ENCODE measurements at regions not wholly inside any gene's neighbourhood (a gene's known extent, or its start where the extent isn't known, plus 50 kb on each side); places are given as distances from the start of the nearest gene placed in this dataset.
"Not testable (repeated sequence)": the region's sequence is repeated elsewhere in the genome, so short reads cannot be mapped to it uniquely, and the experiment has no call there.

DNA sequence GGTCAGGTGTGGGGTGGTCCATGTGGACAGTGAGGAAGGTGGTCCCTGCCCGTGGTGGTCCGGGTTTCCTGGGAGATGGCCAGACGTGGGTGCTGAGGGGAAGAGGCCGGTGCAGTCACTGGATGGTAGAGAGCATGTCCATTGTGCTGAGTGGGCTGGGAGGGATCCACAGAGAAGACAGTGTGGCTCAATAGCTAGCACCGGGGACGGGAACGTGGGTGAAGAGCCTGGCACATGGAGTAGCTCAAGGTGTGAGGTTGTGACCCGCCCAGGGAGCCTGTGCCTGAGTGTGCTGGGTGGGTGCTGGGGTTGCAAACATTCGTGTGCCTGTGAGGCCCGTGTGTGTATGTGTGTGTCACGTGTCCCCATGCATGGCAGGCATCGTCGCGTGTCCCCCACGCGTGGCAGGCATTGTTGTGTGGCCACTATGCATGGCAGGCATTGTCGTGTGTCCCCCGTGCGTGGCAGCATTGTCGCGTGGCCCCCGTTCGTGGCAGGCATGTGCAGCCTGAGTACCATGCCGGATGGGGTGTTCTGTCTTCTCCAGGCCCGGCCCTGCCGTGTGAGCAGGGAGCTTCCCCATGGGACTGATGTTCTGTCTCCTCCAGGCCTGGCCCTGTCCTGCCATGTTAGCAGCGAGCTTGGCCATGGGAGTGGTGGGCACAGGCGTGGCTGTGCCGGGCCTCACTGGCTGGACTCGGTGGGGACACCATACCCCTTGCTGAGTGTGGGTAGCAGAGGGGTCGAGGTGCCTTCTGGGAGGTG, 205.0 kb downstream of the TMEM121 start:
- TF ChIP-seq, protein P1, sequence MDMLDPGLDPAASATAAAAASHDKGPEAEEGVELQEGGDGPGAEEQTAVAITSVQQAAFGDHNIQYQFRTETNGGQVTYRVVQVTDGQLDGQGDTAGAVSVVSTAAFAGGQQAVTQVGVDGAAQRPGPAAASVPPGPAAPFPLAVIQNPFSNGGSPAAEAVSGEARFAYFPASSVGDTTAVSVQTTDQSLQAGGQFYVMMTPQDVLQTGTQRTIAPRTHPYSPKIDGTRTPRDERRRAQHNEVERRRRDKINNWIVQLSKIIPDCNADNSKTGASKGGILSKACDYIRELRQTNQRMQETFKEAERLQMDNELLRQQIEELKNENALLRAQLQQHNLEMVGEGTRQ (IDR thresholded peaks at IDR 0.05) = not testable (repeated sequence)
- not testable (repeated sequence) for TF ChIP-seq SMC3 (IDR thresholded peaks at IDR 0.05); HDAC2 (IDR thresholded peaks at IDR 0.05); CBX8 (IDR thresholded peaks at IDR 0.05); POLR2A (IDR thresholded peaks at IDR 0.05; ENCODE audit: low read length); ZFP36 (IDR thresholded peaks at IDR 0.05; ENCODE audit: borderline replicate concordance, partially characterized antibody)
- TF ChIP-seq, protein P2, sequence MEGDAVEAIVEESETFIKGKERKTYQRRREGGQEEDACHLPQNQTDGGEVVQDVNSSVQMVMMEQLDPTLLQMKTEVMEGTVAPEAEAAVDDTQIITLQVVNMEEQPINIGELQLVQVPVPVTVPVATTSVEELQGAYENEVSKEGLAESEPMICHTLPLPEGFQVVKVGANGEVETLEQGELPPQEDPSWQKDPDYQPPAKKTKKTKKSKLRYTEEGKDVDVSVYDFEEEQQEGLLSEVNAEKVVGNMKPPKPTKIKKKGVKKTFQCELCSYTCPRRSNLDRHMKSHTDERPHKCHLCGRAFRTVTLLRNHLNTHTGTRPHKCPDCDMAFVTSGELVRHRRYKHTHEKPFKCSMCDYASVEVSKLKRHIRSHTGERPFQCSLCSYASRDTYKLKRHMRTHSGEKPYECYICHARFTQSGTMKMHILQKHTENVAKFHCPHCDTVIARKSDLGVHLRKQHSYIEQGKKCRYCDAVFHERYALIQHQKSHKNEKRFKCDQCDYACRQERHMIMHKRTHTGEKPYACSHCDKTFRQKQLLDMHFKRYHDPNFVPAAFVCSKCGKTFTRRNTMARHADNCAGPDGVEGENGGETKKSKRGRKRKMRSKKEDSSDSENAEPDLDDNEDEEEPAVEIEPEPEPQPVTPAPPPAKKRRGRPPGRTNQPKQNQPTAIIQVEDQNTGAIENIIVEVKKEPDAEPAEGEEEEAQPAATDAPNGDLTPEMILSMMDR (IDR thresholded peaks at IDR 0.05) = not testable (repeated sequence)
- TF ChIP-seq, protein P3, sequence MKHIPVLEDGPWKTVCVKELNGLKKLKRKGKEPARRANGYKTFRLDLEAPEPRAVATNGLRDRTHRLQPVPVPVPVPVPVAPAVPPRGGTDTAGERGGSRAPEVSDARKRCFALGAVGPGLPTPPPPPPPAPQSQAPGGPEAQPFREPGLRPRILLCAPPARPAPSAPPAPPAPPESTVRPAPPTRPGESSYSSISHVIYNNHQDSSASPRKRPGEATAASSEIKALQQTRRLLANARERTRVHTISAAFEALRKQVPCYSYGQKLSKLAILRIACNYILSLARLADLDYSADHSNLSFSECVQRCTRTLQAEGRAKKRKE (CRISPR knock-in tag; IDR thresholded peaks at IDR 0.05; ENCODE audit: low read depth) = not testable (repeated sequence)
